ENCODE measurements at regions not wholly inside any gene's neighbourhood (a gene's known extent, or its start where the extent isn't known, plus 50 kb on each side); places are given as distances from the start of the nearest gene placed in this dataset.

GRCh38 chr2:64359892-64360657, 93.9 kb upstream of the LGALSL start:
- TF ChIP-seq CTCF (optimal IDR thresholded peaks at IDR 0.05 in 1 of 3, IDR thresholded peaks at IDR 0.05 in 1 of 3, conservative IDR thresholded peaks at IDR 0.05 in 1 of 3; ENCODE audit: extremely low read depth in 1 of 3, insufficient read depth in 2 of 3, low read length in 3 of 3), result peak in 2 of 3 experiments; percentile 34 to 51
- TF ChIP-seq EZH2 (IDR thresholded peaks at IDR 0.05; ENCODE audit: low read length), result no peak
